ENCODE measurements at regions not wholly inside any gene's neighbourhood (a gene's known extent, or its start where the extent isn't known, plus 50 kb on each side); places are given as distances from the start of the nearest gene placed in this dataset.

DNA sequence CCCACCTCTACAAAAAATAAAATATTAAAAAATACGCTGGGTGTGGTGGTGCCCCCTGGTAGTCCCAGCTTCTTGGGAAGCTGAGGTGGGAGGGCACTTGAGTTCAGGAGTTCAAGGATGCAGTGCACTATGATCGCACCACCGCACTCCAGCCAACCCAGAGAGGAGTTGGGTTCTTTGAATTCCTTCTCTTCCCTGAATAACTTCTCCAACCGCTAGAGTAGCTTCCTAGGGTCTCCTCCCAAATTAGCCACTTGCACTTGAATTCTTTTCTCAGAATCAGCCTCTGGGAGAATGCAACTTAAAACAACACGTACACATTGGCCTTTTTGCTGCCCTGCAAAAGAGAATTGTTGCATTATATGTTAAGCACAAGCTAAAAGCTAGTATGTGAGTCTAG, 272.5 kb downstream of the ABHD5 start:
- no peak overlapping the region for H3K4me3 Mint-ChIP-seq (ENCODE audit: low read depth, unreplicated experiment)
- CTCF ChIA-PET = no interaction called here
- H3K36me3 Mint-ChIP-seq (ENCODE audit: insufficient read depth, unreplicated experiment) = no peaks in the 10 kb centered on the region
- H3K27ac Mint-ChIP-seq (ENCODE audit: unreplicated experiment) = no peak overlapping the region
- no TSS peak for BruUV-seq (replicated peaks)
- TF ChIP-seq, protein P1, sequence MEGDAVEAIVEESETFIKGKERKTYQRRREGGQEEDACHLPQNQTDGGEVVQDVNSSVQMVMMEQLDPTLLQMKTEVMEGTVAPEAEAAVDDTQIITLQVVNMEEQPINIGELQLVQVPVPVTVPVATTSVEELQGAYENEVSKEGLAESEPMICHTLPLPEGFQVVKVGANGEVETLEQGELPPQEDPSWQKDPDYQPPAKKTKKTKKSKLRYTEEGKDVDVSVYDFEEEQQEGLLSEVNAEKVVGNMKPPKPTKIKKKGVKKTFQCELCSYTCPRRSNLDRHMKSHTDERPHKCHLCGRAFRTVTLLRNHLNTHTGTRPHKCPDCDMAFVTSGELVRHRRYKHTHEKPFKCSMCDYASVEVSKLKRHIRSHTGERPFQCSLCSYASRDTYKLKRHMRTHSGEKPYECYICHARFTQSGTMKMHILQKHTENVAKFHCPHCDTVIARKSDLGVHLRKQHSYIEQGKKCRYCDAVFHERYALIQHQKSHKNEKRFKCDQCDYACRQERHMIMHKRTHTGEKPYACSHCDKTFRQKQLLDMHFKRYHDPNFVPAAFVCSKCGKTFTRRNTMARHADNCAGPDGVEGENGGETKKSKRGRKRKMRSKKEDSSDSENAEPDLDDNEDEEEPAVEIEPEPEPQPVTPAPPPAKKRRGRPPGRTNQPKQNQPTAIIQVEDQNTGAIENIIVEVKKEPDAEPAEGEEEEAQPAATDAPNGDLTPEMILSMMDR (IDR thresholded peaks at IDR 0.05; ENCODE audit: unreplicated experiment) = no peak
- H3K27me3 Mint-ChIP-seq (ENCODE audit: unreplicated experiment) = peaks cover 68% of the 10 kb centered on the region
- H3K4me1 Mint-ChIP-seq (ENCODE audit: low read depth, unreplicated experiment) = no peaks in the 10 kb centered on the region
- H3K9me3 Mint-ChIP-seq (ENCODE audit: low read depth, unreplicated experiment) = no peaks in the 10 kb centered on the region
- intact Hi-C loops (cut with micrococcal nuclease; ENCODE audit: unreplicated experiment) = no loop called here
- no peak for DNase-seq

DNA sequence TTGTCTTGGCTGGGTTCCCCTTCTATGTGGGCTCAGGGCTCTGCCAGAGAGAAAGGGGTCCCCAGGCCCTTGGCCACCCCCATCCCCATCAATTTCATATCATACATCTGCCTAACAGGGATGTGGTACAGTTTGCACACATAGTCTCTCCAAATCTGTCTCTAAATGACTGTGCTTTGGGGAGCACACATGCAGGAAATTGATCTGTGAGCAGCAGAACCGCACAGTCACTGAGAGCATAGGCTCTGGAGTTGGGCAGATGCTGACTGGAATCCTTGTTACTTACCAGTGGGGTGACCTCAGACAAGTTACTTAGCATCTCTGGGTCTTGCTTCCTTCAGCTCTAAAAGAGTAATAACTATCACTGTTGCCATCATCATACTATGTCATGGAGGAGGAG, 273.9 kb downstream of the ABHD5 start:
- CTCF ChIA-PET = no interaction called here
- H3K36me3 Mint-ChIP-seq (ENCODE audit: insufficient read depth, unreplicated experiment) = no peaks in the 10 kb centered on the region
- H3K9me3 Mint-ChIP-seq (ENCODE audit: low read depth, unreplicated experiment) = no peaks in the 10 kb centered on the region
- no TSS peak for BruUV-seq (replicated peaks)
- no peak overlapping the region for H3K27ac Mint-ChIP-seq (ENCODE audit: unreplicated experiment)
- peaks cover 73% of the 10 kb centered on the region for H3K27me3 Mint-ChIP-seq (ENCODE audit: unreplicated experiment)
- no peak overlapping the region for H3K4me3 Mint-ChIP-seq (ENCODE audit: low read depth, unreplicated experiment)
- TF ChIP-seq, protein P1 (IDR thresholded peaks at IDR 0.05; ENCODE audit: unreplicated experiment) = no peak
- intact Hi-C loops (cut with micrococcal nuclease; ENCODE audit: unreplicated experiment) = no loop called here
- no peak for DNase-seq
- no peaks in the 10 kb centered on the region for H3K4me1 Mint-ChIP-seq (ENCODE audit: low read depth, unreplicated experiment)

DNA sequence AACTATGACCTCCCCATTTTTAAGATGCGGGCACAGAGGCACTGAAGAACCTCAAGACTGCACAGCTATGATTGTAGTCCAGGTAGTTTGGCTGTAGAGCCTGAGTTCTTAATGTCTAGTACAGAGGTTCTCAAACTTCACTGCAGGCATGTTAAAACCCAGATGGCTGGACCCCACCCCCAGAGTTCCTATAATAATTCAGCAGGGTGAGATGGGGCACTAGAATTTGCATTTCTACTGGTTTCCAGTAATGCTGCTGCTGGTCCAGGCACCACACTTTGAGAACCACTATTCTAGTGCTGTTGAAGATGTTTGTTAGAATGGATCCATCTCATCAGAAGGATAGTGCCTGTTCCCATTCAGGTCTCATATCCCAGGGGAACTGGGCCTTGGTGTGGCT, 274.9 kb downstream of the ABHD5 start:
- intact Hi-C loops (cut with micrococcal nuclease; ENCODE audit: unreplicated experiment) = no loop called here
- peaks cover 77% of the 10 kb centered on the region for H3K27me3 Mint-ChIP-seq (ENCODE audit: unreplicated experiment)
- TF ChIP-seq, protein P1 (IDR thresholded peaks at IDR 0.05; ENCODE audit: unreplicated experiment) = no peak
- H3K4me3 Mint-ChIP-seq (ENCODE audit: low read depth, unreplicated experiment) = no peak overlapping the region
- no peaks in the 10 kb centered on the region for H3K9me3 Mint-ChIP-seq (ENCODE audit: low read depth, unreplicated experiment)
- H3K36me3 Mint-ChIP-seq (ENCODE audit: insufficient read depth, unreplicated experiment) = no peaks in the 10 kb centered on the region
- BruUV-seq (replicated peaks) = no TSS peak
- no peaks in the 10 kb centered on the region for H3K4me1 Mint-ChIP-seq (ENCODE audit: low read depth, unreplicated experiment)
- CTCF ChIA-PET = no interaction called here
- no peak for DNase-seq
- H3K27ac Mint-ChIP-seq (ENCODE audit: unreplicated experiment) = no peak overlapping the region

DNA sequence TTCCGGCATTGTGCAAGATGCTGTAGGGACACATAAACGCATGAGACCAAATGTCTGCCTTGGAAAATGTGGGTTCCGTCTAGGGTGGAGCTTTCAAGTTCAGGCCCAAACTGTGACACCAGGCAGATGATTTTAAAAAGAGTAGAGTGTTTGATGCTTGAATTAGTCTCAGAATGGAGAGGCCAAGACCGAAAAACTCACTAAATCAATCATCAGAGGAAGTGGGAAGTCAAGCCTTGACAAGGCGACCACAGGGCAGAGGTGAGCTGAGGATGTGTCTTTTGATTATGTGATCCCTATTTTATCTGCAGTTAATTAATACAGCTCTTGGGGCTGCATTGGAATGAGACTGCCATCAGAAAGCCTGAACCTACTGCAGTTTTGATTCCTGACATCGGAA, 275.4 kb downstream of the ABHD5 start:
- H3K27me3 Mint-ChIP-seq (ENCODE audit: unreplicated experiment) = peaks cover 72% of the 10 kb centered on the region
- intact Hi-C loops (cut with micrococcal nuclease; ENCODE audit: unreplicated experiment) = no loop called here
- BruUV-seq (replicated peaks) = no TSS peak
- H3K36me3 Mint-ChIP-seq (ENCODE audit: insufficient read depth, unreplicated experiment) = no peaks in the 10 kb centered on the region
- no peaks in the 10 kb centered on the region for H3K4me1 Mint-ChIP-seq (ENCODE audit: low read depth, unreplicated experiment)
- DNase-seq = no peak
- no peak overlapping the region for H3K27ac Mint-ChIP-seq (ENCODE audit: unreplicated experiment)
- no peaks in the 10 kb centered on the region for H3K9me3 Mint-ChIP-seq (ENCODE audit: low read depth, unreplicated experiment)
- CTCF ChIA-PET = no interaction called here
- TF ChIP-seq, protein P1 (IDR thresholded peaks at IDR 0.05; ENCODE audit: unreplicated experiment) = no peak
- H3K4me3 Mint-ChIP-seq (ENCODE audit: low read depth, unreplicated experiment) = no peak overlapping the region

DNA sequence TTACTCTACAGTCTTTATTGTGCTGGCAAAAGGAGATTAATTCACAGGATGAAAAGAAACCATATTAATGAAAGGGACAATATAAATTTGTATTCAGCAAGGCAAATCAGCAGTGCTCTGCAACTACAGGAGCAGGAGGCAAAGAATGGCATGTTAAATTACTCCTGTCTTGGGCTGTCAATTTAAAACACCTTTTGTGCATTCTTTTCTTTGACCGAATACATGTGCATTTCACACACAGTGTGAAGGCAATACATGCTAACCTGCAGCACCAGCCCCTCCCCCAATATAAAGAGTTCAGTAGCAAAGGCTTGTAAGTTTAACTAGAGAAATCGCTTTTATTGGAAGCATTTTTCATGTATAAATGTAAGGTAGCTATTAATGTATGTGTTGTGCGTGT, 275.2 kb upstream of the TOPAZ1 start:
- no peaks in the 10 kb centered on the region for H3K9me3 Mint-ChIP-seq (ENCODE audit: low read depth, unreplicated experiment)
- intact Hi-C loops (cut with micrococcal nuclease; ENCODE audit: unreplicated experiment) = no loop called here
- H3K36me3 Mint-ChIP-seq (ENCODE audit: insufficient read depth, unreplicated experiment) = no peaks in the 10 kb centered on the region
- no peak for DNase-seq
- no TSS peak for BruUV-seq (replicated peaks)
- CTCF ChIA-PET = no interaction called here
- H3K27me3 Mint-ChIP-seq (ENCODE audit: unreplicated experiment) = peaks cover 68% of the 10 kb centered on the region
- TF ChIP-seq, protein P1 (IDR thresholded peaks at IDR 0.05; ENCODE audit: unreplicated experiment) = no peak
- no peaks in the 10 kb centered on the region for H3K4me1 Mint-ChIP-seq (ENCODE audit: low read depth, unreplicated experiment)
- no peak overlapping the region for H3K4me3 Mint-ChIP-seq (ENCODE audit: low read depth, unreplicated experiment)
- H3K27ac Mint-ChIP-seq (ENCODE audit: unreplicated experiment) = no peak overlapping the region
